Fibroblast of lung (primary cell): ENCODE measurements at regions not wholly inside any gene's neighbourhood (a gene's known extent, or its start where the extent isn't known, plus 50 kb on each side); places are given as distances from the start of the nearest gene placed in this dataset.

Experiments used
- DNase-seq, 2 donors: peaks; one replicate each; pipeline versions ENCODE4 v3.0.0 to v3.0.0-alpha.2; 2010; ENCODE audit warnings: low read depth in 2 of 2
- H2AFZ ChIP-seq: 2 replicates; pipeline ENCODE4 v1.5.1; 2012; ENCODE audit warnings: low read length, control low read depth, inconsistent platforms
- H3K27ac ChIP-seq: 2 replicates; pipeline ENCODE4 v1.5.1; 2011; ENCODE audit warnings: low read length, control low read depth; ENCODE audit not compliant: insufficient read depth
- H3K27me3 ChIP-seq: 2 replicates; pipeline ENCODE4 v1.5.1; 2011; ENCODE audit warnings: mild to moderate bottlenecking, low read length; ENCODE audit not compliant: control insufficient read depth, insufficient read depth
- H3K36me3 ChIP-seq: 2 replicates; pipeline ENCODE4 v1.5.1; 2011; ENCODE audit warnings: low read length; ENCODE audit not compliant: control insufficient read depth, insufficient read depth
- H3K4me1 ChIP-seq: 2 replicates; pipeline ENCODE4 v1.5.1; 2011; ENCODE audit warnings: low read length; ENCODE audit not compliant: control insufficient read depth, insufficient read depth; ENCODE audit errors: extremely low read depth
- H3K4me2 ChIP-seq: 2 replicates; pipeline ENCODE4 v1.5.1; 2011; ENCODE audit warnings: low read length, control low read depth; ENCODE audit not compliant: insufficient read depth; ENCODE audit errors: extremely low read depth
- H3K4me3 ChIP-seq, 4 experiments: fragments of 200-600 bp in 1 of 4; sonication (generic) in 1 of 4; replicated peaks in 1 of 4; 2 replicates each; pipeline ENCODE4 v1.5.1; 2011 to 2016; ENCODE audit warnings: low read length in 4 of 4, low read depth in 3 of 4, mild to moderate bottlenecking in 3 of 4, control low read depth in 2 of 4, inconsistent platforms in 1 of 4, mixed read lengths in 1 of 4; ENCODE audit not compliant: insufficient read depth in 1 of 4; ENCODE audit errors: control extremely low read depth in 1 of 4
- H3K79me2 ChIP-seq: 2 replicates; pipeline ENCODE4 v1.5.1; 2012; ENCODE audit warnings: mild to moderate bottlenecking, low read length, inconsistent platforms; ENCODE audit not compliant: control insufficient read depth, insufficient read depth
- H3K9ac ChIP-seq: 2 replicates; pipeline ENCODE4 v1.5.1; 2011; ENCODE audit warnings: mild to moderate bottlenecking, low read length, control low read depth; ENCODE audit not compliant: insufficient read depth
- H3K9me3 ChIP-seq: 2 replicates; pipeline ENCODE4 v1.5.1; 2012; ENCODE audit warnings: low read depth, low read length; ENCODE audit not compliant: control insufficient read depth, insufficient read depth
- H4K20me1 ChIP-seq: 2 replicates; pipeline ENCODE4 v1.5.1; 2011; ENCODE audit warnings: low read length; ENCODE audit not compliant: control insufficient read depth, insufficient read depth; ENCODE audit errors: extremely low read depth
- EZH2 ChIP-seq: IDR thresholded peaks from 2 replicates; pipeline ENCODE4 v1.5.1; 2012; ENCODE audit warnings: low read length, control low read depth, mild to moderate bottlenecking; ENCODE audit errors: missing control alignments
- TF ChIP-seq, protein P1 (sequence below), 2 donors: IDR thresholded peaks in 1 of 2; conservative IDR thresholded peaks in 1 of 2; 1 replicate in 1 of 2; 2 replicates in 1 of 2; pipeline ENCODE4 v1.5.1; 2011 to 2012; ENCODE audit warnings: low read length in 2 of 2, control low read depth in 1 of 2, inconsistent platforms in 1 of 2, low read depth in 1 of 2, mild to moderate bottlenecking in 1 of 2

DNA sequence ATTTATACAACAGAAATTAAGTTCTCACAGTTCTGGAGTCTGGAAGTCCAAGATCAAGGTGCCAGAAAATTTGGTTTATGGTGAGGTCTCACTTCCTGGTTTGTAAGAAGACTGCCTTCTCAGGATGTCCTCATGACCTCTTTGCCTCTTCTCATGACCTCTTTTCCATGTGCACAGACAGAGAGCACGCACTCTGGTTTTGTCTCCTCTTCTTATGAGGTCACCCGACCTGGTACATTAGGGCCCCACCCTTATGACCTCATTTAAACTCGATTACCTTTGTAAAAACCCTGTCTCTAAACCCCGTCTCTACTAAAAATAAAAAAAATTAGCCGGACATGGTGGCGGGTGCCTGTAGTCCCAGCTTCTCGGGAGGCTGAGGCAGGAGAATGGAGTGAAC, 155.9 kb downstream of the KIT start:
- Histone ChIP-seq H3K9me3 (no peaks in the 10 kb centered on the region), H3K4me2 (no peak overlapping the region), H3K27me3 (no peaks in the 10 kb centered on the region), H2AFZ (no peak overlapping the region), H3K36me3 (no peaks in the 10 kb centered on the region), H3K9ac (no peak overlapping the region), H3K27ac (no peak overlapping the region), H3K4me3 (no peak overlapping the region), H3K4me1 (no peaks in the 10 kb centered on the region), H3K79me2 (no peaks in the 10 kb centered on the region), H4K20me1 (no peaks in the 10 kb centered on the region)
- TF ChIP-seq, protein P1, sequence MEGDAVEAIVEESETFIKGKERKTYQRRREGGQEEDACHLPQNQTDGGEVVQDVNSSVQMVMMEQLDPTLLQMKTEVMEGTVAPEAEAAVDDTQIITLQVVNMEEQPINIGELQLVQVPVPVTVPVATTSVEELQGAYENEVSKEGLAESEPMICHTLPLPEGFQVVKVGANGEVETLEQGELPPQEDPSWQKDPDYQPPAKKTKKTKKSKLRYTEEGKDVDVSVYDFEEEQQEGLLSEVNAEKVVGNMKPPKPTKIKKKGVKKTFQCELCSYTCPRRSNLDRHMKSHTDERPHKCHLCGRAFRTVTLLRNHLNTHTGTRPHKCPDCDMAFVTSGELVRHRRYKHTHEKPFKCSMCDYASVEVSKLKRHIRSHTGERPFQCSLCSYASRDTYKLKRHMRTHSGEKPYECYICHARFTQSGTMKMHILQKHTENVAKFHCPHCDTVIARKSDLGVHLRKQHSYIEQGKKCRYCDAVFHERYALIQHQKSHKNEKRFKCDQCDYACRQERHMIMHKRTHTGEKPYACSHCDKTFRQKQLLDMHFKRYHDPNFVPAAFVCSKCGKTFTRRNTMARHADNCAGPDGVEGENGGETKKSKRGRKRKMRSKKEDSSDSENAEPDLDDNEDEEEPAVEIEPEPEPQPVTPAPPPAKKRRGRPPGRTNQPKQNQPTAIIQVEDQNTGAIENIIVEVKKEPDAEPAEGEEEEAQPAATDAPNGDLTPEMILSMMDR (conservative IDR thresholded peaks at IDR 0.05 in 1 of 2, IDR thresholded peaks at IDR 0.05 in 1 of 2; ENCODE audit: low read depth in 1 of 2, low read length in 2 of 2), result no peak
- no peak for TF ChIP-seq EZH2
- no peak for DNase-seq

GRCh38 chr4:54806351-54806750, 148.6 kb downstream of the KIT start:
- H4K20me1 ChIP-seq, result no peaks in the 10 kb centered on the region
- H3K36me3 ChIP-seq, result no peaks in the 10 kb centered on the region
- H3K27ac ChIP-seq, result no peak overlapping the region
- no peak overlapping the region for H3K9ac ChIP-seq
- H3K4me3 ChIP-seq, result no peak overlapping the region
- no peak overlapping the region for H3K4me2 ChIP-seq
- H3K79me2 ChIP-seq, result no peaks in the 10 kb centered on the region
- DNase-seq, result no peak
- H2AFZ ChIP-seq, result no peak overlapping the region
- no peaks in the 10 kb centered on the region for H3K27me3 ChIP-seq
- H3K4me1 ChIP-seq, result no peaks in the 10 kb centered on the region
- TF ChIP-seq, protein P1 (conservative IDR thresholded peaks at IDR 0.05 in 1 of 2, IDR thresholded peaks at IDR 0.05 in 1 of 2; ENCODE audit: low read depth in 1 of 2, low read length in 2 of 2), result no peak
- no peak for TF ChIP-seq EZH2
- H3K9me3 ChIP-seq, result no peaks in the 10 kb centered on the region

DNA sequence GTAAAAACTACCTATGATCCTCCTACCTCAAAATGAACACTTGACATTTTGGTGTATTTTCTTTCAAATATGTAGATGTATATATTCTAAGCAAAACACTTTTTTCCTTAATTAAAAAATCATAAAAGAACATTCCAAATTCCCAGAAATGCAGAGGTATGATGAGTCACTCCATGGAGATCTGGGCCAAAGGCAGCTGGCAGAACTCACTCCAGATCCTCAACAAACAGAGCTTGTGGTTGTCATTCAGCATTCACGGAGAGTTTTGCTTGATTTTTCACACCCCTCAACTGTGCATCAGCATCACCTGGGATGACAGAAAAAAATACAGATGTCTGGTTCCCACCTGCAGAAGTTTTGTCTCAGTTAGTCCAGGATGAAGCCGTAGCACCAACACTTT, 144.6 kb downstream of the KIT start:
- H3K36me3 ChIP-seq, result no peaks in the 10 kb centered on the region
- DNase-seq, result peak in 1 of 2 donors; percentile 21
- no peaks in the 10 kb centered on the region for H3K4me1 ChIP-seq
- no peak overlapping the region for H3K4me2 ChIP-seq
- H3K9me3 ChIP-seq, result no peaks in the 10 kb centered on the region
- TF ChIP-seq, protein P1 (conservative IDR thresholded peaks at IDR 0.05 in 1 of 2, IDR thresholded peaks at IDR 0.05 in 1 of 2; ENCODE audit: low read depth in 1 of 2, low read length in 2 of 2), result no peak
- TF ChIP-seq EZH2, result no peak
- H4K20me1 ChIP-seq, result no peaks in the 10 kb centered on the region
- no peak overlapping the region for H3K4me3 ChIP-seq
- H3K9ac ChIP-seq, result no peak overlapping the region
- H3K27ac ChIP-seq, result no peak overlapping the region
- H2AFZ ChIP-seq, result no peak overlapping the region
- H3K27me3 ChIP-seq, result no peaks in the 10 kb centered on the region
- H3K79me2 ChIP-seq, result no peaks in the 10 kb centered on the region
